ENCODE measurements at regions not wholly inside any gene's neighbourhood (a gene's known extent, or its start where the extent isn't known, plus 50 kb on each side); places are given as distances from the start of the nearest gene placed in this dataset.

GRCh38 chr9:3659647-3660046 is 133.8 kb upstream of the RFX3 start:
- Histone ChIP-seq H3K4me3 (no peak overlapping the region), H3K27me3 (no peaks in the 10 kb centered on the region), H3K36me3 (no peaks in the 10 kb centered on the region), H3K27ac (no peak overlapping the region), H3K9me3 (no peaks in the 10 kb centered on the region), H3K4me1 (no peaks in the 10 kb centered on the region)
- FAIRE-seq = no peak
- TF ChIP-seq, protein P1, sequence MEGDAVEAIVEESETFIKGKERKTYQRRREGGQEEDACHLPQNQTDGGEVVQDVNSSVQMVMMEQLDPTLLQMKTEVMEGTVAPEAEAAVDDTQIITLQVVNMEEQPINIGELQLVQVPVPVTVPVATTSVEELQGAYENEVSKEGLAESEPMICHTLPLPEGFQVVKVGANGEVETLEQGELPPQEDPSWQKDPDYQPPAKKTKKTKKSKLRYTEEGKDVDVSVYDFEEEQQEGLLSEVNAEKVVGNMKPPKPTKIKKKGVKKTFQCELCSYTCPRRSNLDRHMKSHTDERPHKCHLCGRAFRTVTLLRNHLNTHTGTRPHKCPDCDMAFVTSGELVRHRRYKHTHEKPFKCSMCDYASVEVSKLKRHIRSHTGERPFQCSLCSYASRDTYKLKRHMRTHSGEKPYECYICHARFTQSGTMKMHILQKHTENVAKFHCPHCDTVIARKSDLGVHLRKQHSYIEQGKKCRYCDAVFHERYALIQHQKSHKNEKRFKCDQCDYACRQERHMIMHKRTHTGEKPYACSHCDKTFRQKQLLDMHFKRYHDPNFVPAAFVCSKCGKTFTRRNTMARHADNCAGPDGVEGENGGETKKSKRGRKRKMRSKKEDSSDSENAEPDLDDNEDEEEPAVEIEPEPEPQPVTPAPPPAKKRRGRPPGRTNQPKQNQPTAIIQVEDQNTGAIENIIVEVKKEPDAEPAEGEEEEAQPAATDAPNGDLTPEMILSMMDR (IDR thresholded peaks at IDR 0.05) = no peak
- DNase-seq = no peak
- ATAC-seq = no peak
- 66 to 69% methylated on average over 2 of the region's 2 CpGs for WGBS, 2 donors
- intact Hi-C loops (cut with DNase I) = no loop called here

DNA sequence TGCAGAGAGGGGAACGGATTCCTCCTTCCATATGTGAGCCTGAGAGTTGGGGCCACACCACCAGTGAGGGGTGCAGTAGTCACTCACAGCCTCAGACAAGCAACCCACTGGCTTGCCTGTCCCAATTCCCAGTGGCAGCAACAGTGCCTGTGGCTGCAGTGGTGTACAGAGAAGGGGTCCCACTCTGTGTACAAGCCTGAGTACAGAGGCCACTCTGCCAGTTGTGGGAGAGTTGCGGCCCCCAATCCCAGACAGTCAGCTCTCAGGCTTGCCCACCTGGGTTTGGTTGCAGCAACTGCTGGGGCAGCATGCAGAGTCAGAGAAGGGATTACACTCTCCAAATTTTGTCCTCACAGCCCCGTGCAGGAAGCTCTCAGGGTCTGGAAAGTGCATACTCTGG is 133.2 kb upstream of the RFX3 start:
- no peaks in the 10 kb centered on the region for H3K9me3 ChIP-seq
- DNase-seq = no peak
- H3K4me3 ChIP-seq = no peak overlapping the region
- WGBS, 2 donors = 74 to 81% methylated on average over 3 of the region's 3 CpGs
- intact Hi-C loops (cut with DNase I) = no loop called here
- FAIRE-seq = no peak
- TF ChIP-seq, protein P1 (IDR thresholded peaks at IDR 0.05) = no peak
- no peaks in the 10 kb centered on the region for H3K27me3 ChIP-seq
- H3K4me1 ChIP-seq = no peaks in the 10 kb centered on the region
- no peak overlapping the region for H3K27ac ChIP-seq
- no peaks in the 10 kb centered on the region for H3K36me3 ChIP-seq
- no peak for ATAC-seq

- Histone ChIP-seq H3K9me3 (no peaks in the 10 kb centered on the region), H3K27me3 (no peaks in the 10 kb centered on the region), H3K4me1 (no peaks in the 10 kb centered on the region), H3K36me3 (no peaks in the 10 kb centered on the region), H3K27ac (no peak overlapping the region), H3K4me3 (no peak overlapping the region)
- ATAC-seq = no peak
- TF ChIP-seq, protein P1 (IDR thresholded peaks at IDR 0.05) = no peak
- DNase-seq = no peak
- FAIRE-seq = no peak
- intact Hi-C loops (cut with DNase I) = no loop called here
- WGBS, 2 donors = 83 to 93% methylated on average over 2 of the region's 2 CpGs
Measured at GRCh38 chr9:3656224-3656623, 130.4 kb upstream of the RFX3 start.

GRCh38 chr9:3650994-3651622 is 125.3 kb upstream of the RFX3 start:
- TF ChIP-seq, protein P1 (IDR thresholded peaks at IDR 0.05) = no peak
- intact Hi-C loops (cut with DNase I) = no loop called here
- WGBS, 2 donors = 66 to 74% methylated on average over 5 of the region's 5 CpGs

DNA sequence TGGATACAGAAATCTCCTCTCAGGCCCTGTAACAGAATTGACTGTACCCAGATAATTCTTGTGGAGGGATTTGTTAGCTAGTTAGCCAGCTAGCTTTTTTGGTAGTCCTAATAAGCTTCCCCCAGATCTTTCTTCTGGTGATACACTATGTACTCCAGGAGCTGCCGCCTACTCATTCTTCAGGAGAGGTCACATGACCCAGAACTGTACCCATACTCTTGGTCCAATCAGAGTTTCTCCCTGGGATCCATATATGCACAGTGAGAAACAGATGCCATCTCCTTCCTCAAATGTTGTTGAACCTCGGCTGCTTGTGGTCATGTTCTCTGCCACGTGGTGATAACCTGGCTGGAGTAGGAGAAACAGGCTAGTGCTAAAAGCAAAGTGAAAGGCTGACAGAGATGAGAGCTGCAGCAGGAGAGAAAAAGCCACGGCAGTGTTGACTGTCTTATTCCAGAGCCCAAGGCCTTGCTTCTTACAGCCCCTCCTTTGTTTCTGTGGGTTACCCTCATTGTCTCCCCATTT is 123.0 kb upstream of the RFX3 start:
- no peak for DNase-seq
- H3K4me1 ChIP-seq = no peaks in the 10 kb centered on the region
- TF ChIP-seq, protein P1 (IDR thresholded peaks at IDR 0.05) = no peak
- WGBS, 2 donors = 84 to 86% methylated on average over 4 of the region's 4 CpGs
- H3K27ac ChIP-seq = no peak overlapping the region
- intact Hi-C loops (cut with DNase I) = no loop called here
- no peaks in the 10 kb centered on the region for H3K9me3 ChIP-seq
- H3K27me3 ChIP-seq = no peaks in the 10 kb centered on the region
- H3K36me3 ChIP-seq = no peaks in the 10 kb centered on the region
- no peak overlapping the region for H3K4me3 ChIP-seq
- ATAC-seq = no peak
- no peak for FAIRE-seq

More at GRCh38 chr9:3650994-3651622, 125.3 kb upstream of the RFX3 start:
- Histone ChIP-seq H3K27ac (no peak overlapping the region), H3K27me3 (no peaks in the 10 kb centered on the region), H3K4me3 (no peak overlapping the region), H3K36me3 (no peaks in the 10 kb centered on the region), H3K9me3 (no peaks in the 10 kb centered on the region), H3K4me1 (no peaks in the 10 kb centered on the region)
- ATAC-seq = no peak
- DNase-seq = no peak
- no peak for FAIRE-seq
